Tibial nerve (tissue), 4 donors: ENCODE measurements at regions not wholly inside any gene's neighbourhood (a gene's known extent, or its start where the extent isn't known, plus 50 kb on each side); places are given as distances from the start of the nearest gene placed in this dataset.

Experiments used
- DNase-seq, 2 donors: peaks; one replicate each; pipeline ENCODE4 v3.0.0-alpha.2; 2019; ENCODE audit warnings: low spot score in 2 of 2
- H3K27ac ChIP-seq, 4 donors: fragments of 200-600 bp; sonication (generic) in 3 of 4; one replicate each; pipeline ENCODE4 v1.5.1; 2017 to 2019; ENCODE audit warnings: mild to moderate bottlenecking in 1 of 4
- H3K27me3 ChIP-seq, 2 donors: fragments of 200-600 bp; sonication (generic) in 1 of 2; one replicate each; pipeline versions ENCODE4 v1.5.1 to v1.6.0; 2017 to 2019
- H3K36me3 ChIP-seq, 3 donors: fragments of 200-600 bp; sonication (generic); one replicate each; pipeline ENCODE4 v1.5.1; 2018 to 2019
- H3K4me1 ChIP-seq, 4 donors: fragments of 200-600 bp; sonication (generic) in 3 of 4; one replicate each; pipeline ENCODE4 v1.5.1; 2017 to 2019
- H3K4me3 ChIP-seq, 4 donors: fragments of 200-600 bp; sonication (generic) in 3 of 4; one replicate each; pipeline ENCODE4 v1.5.1; 2017 to 2019; ENCODE audit warnings: mild to moderate bottlenecking in 1 of 4, moderate library complexity in 1 of 4
- H3K9me3 ChIP-seq, 4 donors: fragments of 200-600 bp; sonication (generic) in 3 of 4; one replicate each; pipeline ENCODE4 v1.5.1; 2017 to 2019
- CTCF ChIP-seq, 5 experiments: fragments of 200-600 bp in 3 of 5; fragments of 450-650 bp in 2 of 5; sonication (generic) in 3 of 5; IDR thresholded peaks; one replicate each; pipeline ENCODE4 v1.5.1; 2016 to 2019; ENCODE audit warnings: antibody characterized with exemption in 5 of 5, mild to moderate bottlenecking in 3 of 5, moderate library complexity in 2 of 5
- EP300 ChIP-seq, 2 donors: sonication (generic); formaldehyde crosslinking; IDR thresholded peaks; one replicate each; pipeline ENCODE4 v1.6.1; 2017; ENCODE audit warnings: antibody characterized with exemption in 2 of 2, mild to moderate bottlenecking in 1 of 2
- POLR2A ChIP-seq, 2 donors: fragments of 450-650 bp; IDR thresholded peaks; one replicate each; pipeline ENCODE4 v1.6.1; 2017; ENCODE audit warnings: antibody characterized with exemption in 2 of 2, mild to moderate bottlenecking in 2 of 2, moderate library complexity in 2 of 2
- WGBS, 2 donors: methylation state at CpG; one replicate each; pipeline ENCODE4 v1.1.5; 2018; 5-methylcytosine and 5-hydroxymethylcytosine counted together

- Histone ChIP-seq H3K9me3 (peaks cover 0 to 13% (median 1%) of the 10 kb centered on the region in 4 donors), H3K4me3 (no peak overlapping the region), H3K4me1 (peaks cover 0 to 9% (median 4%) of the 10 kb centered on the region in 4 donors), H3K36me3 (no peaks in the 10 kb centered on the region), H3K27ac (peak overlapping the region in 2 of 4 donors; percentile 12 to 39), H3K27me3 (no peaks in the 10 kb centered on the region)
- TF ChIP-seq POLR2A (IDR thresholded peaks at IDR 0.05) (no peak), EP300 (IDR thresholded peaks at IDR 0.05) (no peak), CTCF (IDR thresholded peaks at IDR 0.05) (no peak)
- WGBS, 2 donors = 48 to 57% methylated on average over 4 of the region's 4 CpGs
- no peak for DNase-seq
These were observed 142.1 kb downstream of the MRPS6 start for GRCh38 chr21:34215501-34215900.

- peaks cover 0 to 9% (median 4%) of the 10 kb centered on the region in 4 donors for H3K4me1 ChIP-seq
- H3K4me3 ChIP-seq = no peak overlapping the region
- H3K36me3 ChIP-seq = no peaks in the 10 kb centered on the region
- no peaks in the 10 kb centered on the region for H3K27me3 ChIP-seq
- TF ChIP-seq CTCF (IDR thresholded peaks at IDR 0.05) (no peak), POLR2A (IDR thresholded peaks at IDR 0.05) (no peak), EP300 (IDR thresholded peaks at IDR 0.05) (no peak)
- no peak for DNase-seq
- H3K27ac ChIP-seq = peak overlapping the region in 2 of 4 donors; percentile 9 to 12
- 34 to 35% methylated on average over 9 of the region's 9 CpGs for WGBS, 2 donors
- H3K9me3 ChIP-seq = peaks cover 0 to 13% (median 1%) of the 10 kb centered on the region in 4 donors
These were observed 142.7 kb downstream of the MRPS6 start for GRCh38 chr21:34215911-34216717.

GRCh38 chr21:34216718-34217032 is 143.3 kb downstream of the MRPS6 start:
- Histone ChIP-seq H3K27me3 (no peaks in the 10 kb centered on the region), H3K4me1 (peaks cover 0 to 9% (median 4%) of the 10 kb centered on the region in 4 donors), H3K9me3 (peaks cover 0 to 13% (median 1%) of the 10 kb centered on the region in 4 donors), H3K27ac (no peak overlapping the region), H3K4me3 (no peak overlapping the region), H3K36me3 (no peaks in the 10 kb centered on the region)
- DNase-seq = no peak
- no peak for TF ChIP-seq CTCF (IDR thresholded peaks at IDR 0.05)
- no peak for TF ChIP-seq EP300 (IDR thresholded peaks at IDR 0.05)
- no peak for TF ChIP-seq POLR2A (IDR thresholded peaks at IDR 0.05)
- WGBS, 2 donors = 19 to 33% methylated on average over 2 of the region's 2 CpGs

GRCh38 chr21:34217263-34217662 is 143.9 kb downstream of the MRPS6 start:
- H3K4me3 ChIP-seq = no peak overlapping the region
- 87 to 91% methylated on average over 3 of the region's 3 CpGs for WGBS, 2 donors
- peaks cover 0 to 9% (median 4%) of the 10 kb centered on the region in 4 donors for H3K4me1 ChIP-seq
- H3K36me3 ChIP-seq = no peaks in the 10 kb centered on the region
- TF ChIP-seq EP300 (IDR thresholded peaks at IDR 0.05) (no peak), CTCF (IDR thresholded peaks at IDR 0.05) (no peak), POLR2A (IDR thresholded peaks at IDR 0.05) (no peak)
- H3K9me3 ChIP-seq = peaks cover 0 to 13% (median 1%) of the 10 kb centered on the region in 4 donors
- no peak overlapping the region for H3K27ac ChIP-seq
- DNase-seq = no peak
- H3K27me3 ChIP-seq = no peaks in the 10 kb centered on the region

DNA sequence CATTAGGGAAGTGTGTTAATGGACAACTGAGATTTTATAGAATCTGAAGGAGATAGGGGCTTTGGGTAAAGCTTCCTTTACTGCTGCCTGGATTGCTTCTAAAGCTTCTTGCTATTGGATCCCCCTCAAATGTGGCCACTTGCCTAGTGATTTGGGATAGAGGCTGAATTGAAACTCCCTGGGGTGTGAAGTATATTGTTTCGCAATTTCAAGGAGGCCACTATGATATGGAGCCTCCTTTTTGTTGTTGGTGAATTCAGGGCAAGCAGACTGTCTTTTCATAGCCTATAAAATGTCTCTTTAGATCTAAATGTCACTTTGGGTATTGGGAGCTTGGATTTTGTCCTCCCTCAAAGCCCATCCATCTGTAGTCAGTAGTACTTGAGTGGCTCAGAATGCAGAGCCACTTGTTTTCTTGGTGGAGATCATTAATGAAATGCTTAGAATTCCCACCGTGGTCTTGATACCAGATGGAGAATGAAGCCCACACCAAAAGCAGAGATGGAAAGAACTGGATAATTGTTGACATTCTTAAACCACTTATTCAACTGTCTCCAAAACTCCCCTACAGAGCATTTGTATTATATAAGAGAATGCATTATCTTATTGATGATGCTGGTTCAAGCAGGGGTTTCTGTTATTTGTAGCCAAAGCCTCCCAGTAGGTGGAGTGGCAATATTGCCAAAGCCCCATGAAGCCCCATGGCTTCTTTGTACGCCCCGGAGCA is 144.3 kb upstream of the KCNE2 start:
- Histone ChIP-seq H3K4me3 (no peak overlapping the region), H3K27ac (no peak overlapping the region), H3K9me3 (peaks cover 0 to 5% (median 0%) of the 10 kb centered on the region in 4 donors), H3K27me3 (no peaks in the 10 kb centered on the region), H3K4me1 (peaks cover 0 to 9% (median 4%) of the 10 kb centered on the region in 4 donors), H3K36me3 (no peaks in the 10 kb centered on the region)
- DNase-seq = no peak
- TF ChIP-seq POLR2A (IDR thresholded peaks at IDR 0.05) = no peak
- TF ChIP-seq CTCF (IDR thresholded peaks at IDR 0.05) = no peak
- no peak for TF ChIP-seq EP300 (IDR thresholded peaks at IDR 0.05)
- 66 to 81% methylated on average over 4 of the region's 4 CpGs for WGBS, 2 donors
